Mesodermal cell (in vitro differentiated cells): ENCODE measurements at regions not wholly inside any gene's neighbourhood (a gene's known extent, or its start where the extent isn't known, plus 50 kb on each side); places are given as distances from the start of the nearest gene placed in this dataset.

Source experiments
- H3K27ac ChIP-seq: 2 replicates; pipeline ENCODE4 v1.7.0; 2013; ENCODE audit warnings: mild to moderate bottlenecking, low read depth, low read length, moderate library complexity; ENCODE audit not compliant: severe bottlenecking
- H3K36me3 ChIP-seq: 2 replicates; pipeline ENCODE4 v1.7.1; 2013; ENCODE audit warnings: mild to moderate bottlenecking, low read length, moderate library complexity; ENCODE audit not compliant: control insufficient read depth, insufficient read depth
- H3K4me1 ChIP-seq: one replicate; pipeline ENCODE4 v1.7.1; 2013; ENCODE audit warnings: mild to moderate bottlenecking, low read length; ENCODE audit not compliant: insufficient read depth, control insufficient read depth, poor library complexity, severe bottlenecking
- H3K4me3 ChIP-seq: 2 replicates; pipeline ENCODE4 v1.7.0; 2013; ENCODE audit warnings: low read length, control low read depth, mild to moderate bottlenecking; ENCODE audit not compliant: insufficient read depth, poor library complexity, severe bottlenecking; ENCODE audit errors: extremely low read depth
- H3K9me3 ChIP-seq: 2 replicates; pipeline ENCODE4 v1.7.1; 2013; ENCODE audit warnings: mild to moderate bottlenecking, low read length, moderate library complexity; ENCODE audit not compliant: control insufficient read depth
- WGBS, 2 experiments: methylation state at CpG; one replicate each; pipeline ENCODE4 v1.1.5; 2013; ENCODE audit warnings: missing lambda C conversion rate in 2 of 2; ENCODE audit not compliant: insufficient coverage in 2 of 2; 5-methylcytosine and 5-hydroxymethylcytosine counted together

DNA sequence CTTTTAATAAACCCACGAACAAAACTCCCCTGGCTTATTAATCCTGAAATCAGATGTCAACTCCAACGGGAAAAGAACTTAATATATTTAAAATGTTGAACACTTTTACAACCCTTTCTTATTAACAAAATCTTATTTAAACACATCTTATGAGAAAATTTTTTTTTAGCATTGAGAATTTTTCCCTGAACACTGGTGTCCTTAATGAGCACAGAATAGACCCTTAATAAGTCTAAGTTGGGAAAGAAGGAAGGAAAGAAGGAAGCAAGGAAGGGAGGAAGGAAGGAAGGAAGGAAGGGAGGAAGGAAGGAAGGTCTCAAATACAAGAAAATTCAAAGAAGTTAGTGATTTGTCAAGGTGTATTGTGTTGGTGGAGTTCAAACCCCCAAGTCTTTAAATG, 129.2 kb upstream of the COL1A2 start:
- no peak overlapping the region for H3K27ac ChIP-seq
- no peaks in the 10 kb centered on the region for H3K36me3 ChIP-seq
- H3K4me1 ChIP-seq: no peaks in the 10 kb centered on the region
- no peaks in the 10 kb centered on the region for H3K9me3 ChIP-seq
- WGBS, 2 experiments: no CpG with 5 or more reads among the region's 2 CpGs
- no peak overlapping the region for H3K4me3 ChIP-seq

GRCh38 chr7:94266238-94266644, 128.5 kb upstream of the COL1A2 start:
- Histone ChIP-seq H3K27ac (no peak overlapping the region), H3K36me3 (no peaks in the 10 kb centered on the region), H3K4me1 (no peaks in the 10 kb centered on the region), H3K4me3 (no peak overlapping the region), H3K9me3 (no peaks in the 10 kb centered on the region)
- 94 to 100% methylated on average over 2 of the region's 3 CpGs for WGBS, 2 experiments

DNA sequence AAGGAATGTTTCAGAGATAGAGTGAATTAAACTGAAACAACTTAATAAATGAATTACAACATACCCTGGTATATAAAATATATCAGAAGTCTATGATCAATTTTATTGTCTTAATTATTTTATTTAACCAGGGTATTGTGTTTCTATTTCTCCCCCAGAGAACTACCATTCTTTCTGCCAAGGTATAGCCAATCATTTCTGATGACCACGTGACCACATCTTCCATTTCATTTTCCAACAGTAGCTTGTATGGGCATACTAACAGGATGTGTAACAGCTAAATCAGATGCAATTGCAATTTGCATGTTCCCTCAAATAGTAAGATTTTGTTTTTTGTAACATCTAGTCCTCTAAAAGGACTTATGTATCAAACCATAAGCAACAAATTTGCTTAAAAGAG, 123.9 kb upstream of the COL1A2 start:
- H3K4me3 ChIP-seq: no peak overlapping the region
- no peaks in the 10 kb centered on the region for H3K36me3 ChIP-seq
- no CpG with 5 or more reads among the region's 1 CpG for WGBS, 2 experiments
- no peaks in the 10 kb centered on the region for H3K9me3 ChIP-seq
- H3K27ac ChIP-seq: no peak overlapping the region
- H3K4me1 ChIP-seq: no peaks in the 10 kb centered on the region

DNA sequence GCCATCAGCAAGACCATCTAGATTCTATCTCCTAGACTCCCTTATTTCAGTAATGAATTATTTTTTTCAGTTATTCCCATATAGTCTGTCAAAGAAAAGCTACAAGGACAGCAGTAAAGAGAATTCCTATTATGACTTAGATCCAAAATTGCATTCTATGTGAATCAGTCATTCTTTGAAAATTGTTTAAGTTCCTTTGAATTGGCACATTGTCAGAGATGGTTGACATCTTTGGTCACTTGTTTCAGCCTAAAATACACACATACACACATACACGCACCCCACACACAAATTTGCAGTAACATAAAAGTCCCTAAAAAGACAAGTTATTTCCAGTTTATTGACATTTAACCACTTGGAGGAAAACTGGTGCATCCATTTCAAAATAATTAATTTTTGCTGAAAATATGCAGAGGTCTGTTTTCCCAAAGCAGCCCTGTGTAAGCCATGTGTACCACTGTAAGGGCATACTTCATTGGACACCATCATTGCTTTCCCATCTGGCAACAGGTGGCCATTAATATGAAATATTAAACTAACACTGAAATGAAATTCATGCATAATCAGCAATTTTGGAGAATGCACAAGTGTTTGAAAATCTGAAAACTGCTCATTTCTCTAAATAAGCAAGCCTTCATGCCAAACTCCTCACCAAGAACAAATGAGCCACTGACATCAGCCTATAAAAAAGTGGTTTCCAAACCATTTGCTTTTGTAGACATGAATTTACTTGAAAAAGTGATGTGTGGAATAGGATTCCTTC, 121.7 kb upstream of the COL1A2 start:
- H3K36me3 ChIP-seq: no peaks in the 10 kb centered on the region
- no peak overlapping the region for H3K4me3 ChIP-seq
- WGBS, 2 experiments: 86% methylated on average over 1 of the region's 1 CpG; no CpG with 5 or more reads in 1 of the 2 experiments
- peaks cover 3% of the 10 kb centered on the region for H3K4me1 ChIP-seq
- H3K27ac ChIP-seq: no peak overlapping the region
- H3K9me3 ChIP-seq: no peaks in the 10 kb centered on the region

DNA sequence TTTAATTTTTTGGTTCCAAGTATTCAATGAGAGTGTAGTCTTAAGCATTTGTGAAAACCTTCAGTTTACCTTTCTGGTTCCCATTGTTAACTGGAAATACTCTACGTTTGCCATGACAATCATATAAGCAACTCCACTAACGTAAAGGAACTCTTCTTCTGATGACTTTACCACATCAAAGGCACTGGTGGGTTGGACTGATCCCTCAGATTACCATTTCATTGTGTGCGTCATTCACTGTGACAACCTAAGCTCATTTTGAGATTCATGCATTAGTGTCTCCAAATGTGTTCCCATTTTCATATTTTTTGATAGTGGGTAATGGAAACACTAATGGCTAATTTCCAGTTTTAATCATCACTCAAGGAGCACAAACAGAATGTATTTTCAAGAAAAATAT, 119.9 kb upstream of the COL1A2 start:
- Histone ChIP-seq H3K4me1 (peaks cover 3% of the 10 kb centered on the region), H3K4me3 (no peak overlapping the region), H3K9me3 (no peaks in the 10 kb centered on the region), H3K36me3 (no peaks in the 10 kb centered on the region), H3K27ac (no peak overlapping the region)
- 61 to 80% methylated on average over 2 of the region's 3 CpGs for WGBS, 2 experiments

- no peaks in the 10 kb centered on the region for H3K9me3 ChIP-seq
- H3K36me3 ChIP-seq: no peaks in the 10 kb centered on the region
- no peak overlapping the region for H3K4me3 ChIP-seq
- no peak overlapping the region for H3K27ac ChIP-seq
- 82 to 96% methylated on average over 4 of the region's 4 CpGs for WGBS, 2 experiments
- H3K4me1 ChIP-seq: peaks cover 3% of the 10 kb centered on the region
Observed at GRCh38 chr7:94276027-94276426, 118.7 kb upstream of the COL1A2 start.

- Histone ChIP-seq H3K27ac (no peak overlapping the region), H3K36me3 (no peaks in the 10 kb centered on the region), H3K9me3 (no peaks in the 10 kb centered on the region), H3K4me1 (peaks cover 3% of the 10 kb centered on the region), H3K4me3 (no peak overlapping the region)
- 20% methylated on average over 1 of the region's 1 CpG; no CpG with 5 or more reads in 1 of the 2 experiments for WGBS, 2 experiments
Observed at GRCh38 chr7:94276795-94277194, 117.9 kb upstream of the COL1A2 start.

DNA sequence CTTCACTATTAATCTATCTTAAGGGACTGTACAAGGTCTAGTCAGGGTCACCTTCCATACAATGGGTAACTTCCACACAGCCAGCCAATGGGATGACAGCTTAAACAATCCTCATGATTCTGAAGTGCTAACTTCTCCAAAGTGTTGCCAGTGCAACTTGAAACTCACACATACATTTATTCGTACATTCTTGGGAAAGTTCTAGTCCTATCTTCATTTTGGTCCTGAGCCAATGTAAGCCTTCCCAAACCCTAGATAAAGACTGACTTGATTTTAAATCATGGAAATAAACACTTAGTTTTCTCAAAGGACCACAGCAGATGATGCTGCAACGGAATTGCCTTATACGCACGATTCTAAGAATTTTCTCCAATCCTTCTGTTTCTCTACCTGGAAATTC, 117.5 kb upstream of the COL1A2 start:
- no peaks in the 10 kb centered on the region for H3K9me3 ChIP-seq
- H3K27ac ChIP-seq: no peak overlapping the region
- no peaks in the 10 kb centered on the region for H3K36me3 ChIP-seq
- H3K4me1 ChIP-seq: peaks cover 3% of the 10 kb centered on the region
- 79 to 97% methylated on average over 2 to 4 of the region's 4 CpGs for WGBS, 2 experiments
- no peak overlapping the region for H3K4me3 ChIP-seq

- Histone ChIP-seq H3K36me3 (no peaks in the 10 kb centered on the region), H3K27ac (no peak overlapping the region), H3K4me1 (peaks cover 3% of the 10 kb centered on the region), H3K4me3 (no peak overlapping the region), H3K9me3 (no peaks in the 10 kb centered on the region)
- 79 to 100% methylated on average over 1 to 2 of the region's 2 CpGs for WGBS, 2 experiments
Observed at GRCh38 chr7:94280851-94281250, 113.8 kb upstream of the COL1A2 start.

- no CpG with 5 or more reads among the region's 2 CpGs for WGBS, 2 experiments
- no peaks in the 10 kb centered on the region for H3K4me1 ChIP-seq
- no peaks in the 10 kb centered on the region for H3K36me3 ChIP-seq
- no peaks in the 10 kb centered on the region for H3K9me3 ChIP-seq
- no peak overlapping the region for H3K27ac ChIP-seq
- H3K4me3 ChIP-seq: no peak overlapping the region
Observed at GRCh38 chr7:94284104-94284503, 110.6 kb upstream of the COL1A2 start.

DNA sequence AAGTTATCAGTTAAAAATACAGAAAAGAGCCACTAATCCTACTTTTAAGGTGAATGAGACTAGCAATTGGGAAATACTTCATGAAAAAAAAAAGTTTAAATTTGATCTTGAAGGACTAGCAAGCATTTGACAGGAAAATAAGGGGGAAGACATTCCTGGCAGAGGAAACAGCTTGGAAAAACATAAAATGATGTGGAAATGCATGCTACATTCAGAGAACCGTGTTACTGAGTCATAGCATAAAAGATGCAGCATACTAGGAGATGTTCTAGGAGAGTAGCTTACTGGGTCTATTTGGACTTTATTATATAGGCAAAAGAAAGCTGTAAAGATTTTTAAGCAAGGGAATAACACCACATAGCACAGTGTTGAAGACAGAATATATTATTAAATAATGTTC, 108.6 kb upstream of the COL1A2 start:
- Histone ChIP-seq H3K27ac (no peak overlapping the region), H3K9me3 (no peaks in the 10 kb centered on the region), H3K4me1 (no peaks in the 10 kb centered on the region), H3K36me3 (no peaks in the 10 kb centered on the region), H3K4me3 (no peak overlapping the region)
- 71 to 100% methylated on average over 1 of the region's 1 CpG for WGBS, 2 experiments
